GM23338 (cell line): ENCODE measurements at regions not wholly inside any gene's neighbourhood (a gene's known extent, or its start where the extent isn't known, plus 50 kb on each side); places are given as distances from the start of the nearest gene placed in this dataset.

Source experiments
- ATAC-seq: fragments of 200-7000 bp; cut with Tn5 transposase; 3 replicates; pipeline ENCODE4 v1.9.1; 2020
- DNase-seq: peaks from one replicate; pipeline ENCODE4 v3.0.0-alpha.2; 2015; ENCODE audit warnings: low spot score
- H2AFZ ChIP-seq: fragments of 200-600 bp; sonication (generic); 2 replicates; pipeline ENCODE4 v1.8.0; 2016; ENCODE audit warnings: antibody characterized with exemption, mild to moderate bottlenecking, moderate library complexity
- H3F3A ChIP-seq: fragments of 200-600 bp; sonication (generic); replicated peaks from 2 replicates; pipeline ENCODE4 v1.8.0; 2017; ENCODE audit warnings: antibody characterized with exemption, mixed run types, low read depth
- H3K27ac ChIP-seq: fragments of 200-600 bp; sonication (generic); 2 replicates; pipeline ENCODE4 v1.6.1; 2016; ENCODE audit warnings: low read depth
- H3K27me3 ChIP-seq: fragments of 200-600 bp; sonication (generic); 2 replicates; pipeline ENCODE4 v1.8.0; 2016; ENCODE audit warnings: mild to moderate bottlenecking, mixed run types, moderate library complexity; ENCODE audit not compliant: insufficient read depth
- H3K36me3 ChIP-seq: fragments of 200-600 bp; sonication (generic); 2 replicates; pipeline ENCODE4 v1.8.0; 2016; ENCODE audit warnings: mild to moderate bottlenecking; ENCODE audit not compliant: insufficient read depth
- H3K4me1 ChIP-seq: fragments of 200-600 bp; sonication (generic); 2 replicates; pipeline ENCODE4 v1.8.0; 2016; ENCODE audit warnings: mild to moderate bottlenecking, moderate library complexity; ENCODE audit not compliant: insufficient read depth
- H3K4me2 ChIP-seq: fragments of 200-600 bp; sonication (generic); 2 replicates; pipeline ENCODE4 v1.7.1; 2017; ENCODE audit warnings: mixed run types
- H3K4me3 ChIP-seq: fragments of 200-600 bp; sonication (generic); 2 replicates; pipeline ENCODE4 v1.6.1; 2016; ENCODE audit warnings: mixed run types
- H3K79me2 ChIP-seq: fragments of 200-600 bp; sonication (generic); replicated peaks from 2 replicates; pipeline ENCODE4 v1.8.0; 2017; ENCODE audit warnings: mild to moderate bottlenecking; ENCODE audit not compliant: insufficient read depth
- H3K9me2 ChIP-seq: fragments of 200-600 bp; sonication (generic); 2 replicates; pipeline ENCODE4 v1.8.0; 2017; ENCODE audit not compliant: insufficient read depth
- H4K20me1 ChIP-seq: fragments of 200-600 bp; sonication (generic); replicated peaks from 2 replicates; pipeline ENCODE4 v1.8.0; 2017; ENCODE audit warnings: mild to moderate bottlenecking; ENCODE audit not compliant: insufficient read depth
- H3K27ac Mint-ChIP-seq: 2 replicates; pipeline ENCODE4 v1.8.0; 2020; ENCODE audit warnings: inconsistent platforms, mild to moderate bottlenecking, moderate library complexity, mixed read lengths
- H3K27me3 Mint-ChIP-seq: 3 replicates; pipeline ENCODE4 v1.8.0; 2022; ENCODE audit warnings: low read depth, mild to moderate bottlenecking, moderate library complexity, mixed read lengths, inconsistent platforms; ENCODE audit not compliant: insufficient read depth, poor library complexity
- H3K36me3 Mint-ChIP-seq: 3 replicates; pipeline ENCODE4 v1.8.0; 2021; ENCODE audit warnings: low read depth, mild to moderate bottlenecking, inconsistent platforms, moderate library complexity, mixed read lengths
- H3K4me1 Mint-ChIP-seq: 3 replicates; pipeline ENCODE4 v1.8.0; 2020; ENCODE audit warnings: mild to moderate bottlenecking, inconsistent platforms, mixed read lengths
- H3K4me3 Mint-ChIP-seq: 3 replicates; pipeline ENCODE4 v1.8.0; 2021; ENCODE audit warnings: moderate library complexity, mild to moderate bottlenecking, inconsistent platforms, mixed read lengths
- H3K9me3 Mint-ChIP-seq: 3 replicates; pipeline ENCODE4 v1.8.0; 2020; ENCODE audit warnings: moderate library complexity, mild to moderate bottlenecking, inconsistent platforms, mixed read lengths
- EZH2 ChIP-seq: fragments of 200-600 bp; sonication (generic); IDR thresholded peaks from one replicate; pipeline ENCODE4 v1.8.0; 2017; ENCODE audit warnings: antibody characterized with exemption, mild to moderate bottlenecking, low read depth; ENCODE audit not compliant: unreplicated experiment
- EZH2phosphoT487 ChIP-seq: fragments of 200-600 bp; sonication (generic); IDR thresholded peaks from one replicate; pipeline ENCODE4 v1.8.1; 2018; ENCODE audit warnings: antibody characterized with exemption; ENCODE audit not compliant: unreplicated experiment
- JUNB ChIP-seq: IDR thresholded peaks from one replicate; pipeline ENCODE4 v1.6.1; 2016; ENCODE audit warnings: antibody characterized with exemption; ENCODE audit not compliant: unreplicated experiment
- NANOG ChIP-seq: IDR thresholded peaks from 2 replicates; pipeline ENCODE4 v1.6.1; 2016; ENCODE audit warnings: antibody characterized with exemption, borderline replicate concordance
- POLR2AphosphoS5 ChIP-seq: IDR thresholded peaks from 2 replicates; pipeline ENCODE4 v1.6.1; 2016; ENCODE audit warnings: antibody characterized with exemption, low read depth
- REST ChIP-seq: IDR thresholded peaks from one replicate; pipeline ENCODE4 v1.6.1; 2018; ENCODE audit warnings: antibody characterized with exemption; ENCODE audit not compliant: unreplicated experiment
- STAT1 ChIP-seq: IDR thresholded peaks from one replicate; pipeline ENCODE4 v1.6.1; 2016; ENCODE audit warnings: antibody characterized with exemption; ENCODE audit not compliant: unreplicated experiment
- TF ChIP-seq, protein P1 (sequence below): IDR thresholded peaks from 2 replicates; pipeline ENCODE4 v1.6.1; 2016; ENCODE audit warnings: antibody characterized with exemption
- TF ChIP-seq, protein P2 (sequence below): fragments of 250-450 bp; sonication (Bioruptor Pico); IDR thresholded peaks from 2 replicates; pipeline ENCODE4 v1.5.0; 2020; ENCODE audit warnings: mild to moderate bottlenecking, moderate library complexity

DNA sequence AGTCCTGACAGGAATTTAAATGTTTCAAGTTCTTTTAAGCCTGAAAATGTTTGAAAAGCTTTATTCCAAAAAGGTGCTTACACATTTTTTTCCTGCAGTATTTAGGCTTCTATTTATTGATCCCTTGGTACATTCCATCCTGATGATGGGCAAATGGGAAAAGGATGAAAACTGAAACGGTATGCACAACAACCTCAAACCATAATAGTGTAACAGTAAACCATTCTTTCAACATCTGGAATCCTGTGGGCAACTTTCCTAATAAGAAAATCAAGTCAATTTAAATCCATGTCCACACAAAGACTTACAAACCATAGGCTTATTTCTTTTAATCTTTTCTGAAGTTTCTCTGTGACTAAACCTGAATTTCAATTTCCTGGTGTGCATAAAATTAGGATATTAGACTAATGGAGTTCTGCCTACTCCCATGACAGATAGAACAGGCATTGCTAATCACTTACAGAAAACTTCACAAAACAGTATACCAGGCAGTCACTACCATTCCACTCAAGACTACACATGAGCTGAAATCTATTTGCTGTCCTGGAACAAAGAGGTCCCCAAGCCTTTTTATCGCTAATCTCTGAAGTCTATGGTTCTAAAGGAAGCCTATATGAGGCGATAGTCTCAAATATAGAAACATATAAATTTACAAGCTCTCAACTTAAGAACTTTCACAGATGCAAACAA is 103.3 kb downstream of the DLEU7 start (continued):
- no peak for TF ChIP-seq REST
- TF ChIP-seq EZH2, result no peak

GRCh38 chr13:50742353-50742752 is 101.1 kb downstream of the DLEU7 start:
- no peaks in the 10 kb centered on the region for H3K36me3 Mint-ChIP-seq
- no peaks in the 10 kb centered on the region for H3K4me1 Mint-ChIP-seq
- no peaks in the 10 kb centered on the region for H3K9me3 Mint-ChIP-seq
- Histone ChIP-seq H3K36me3 (no peaks in the 10 kb centered on the region), H3K9me2 (no peaks in the 10 kb centered on the region), H3K79me2 (no peaks in the 10 kb centered on the region), H3F3A (no peaks in the 10 kb centered on the region), H3K27me3 (no peaks in the 10 kb centered on the region), H3K27ac (no peak overlapping the region), H3K4me2 (no peak overlapping the region), H4K20me1 (no peaks in the 10 kb centered on the region), H2AFZ (no peak overlapping the region), H3K4me1 (no peaks in the 10 kb centered on the region), H3K4me3 (no peak overlapping the region)
- TF ChIP-seq POLR2AphosphoS5, result no peak
- TF ChIP-seq, protein P1, sequence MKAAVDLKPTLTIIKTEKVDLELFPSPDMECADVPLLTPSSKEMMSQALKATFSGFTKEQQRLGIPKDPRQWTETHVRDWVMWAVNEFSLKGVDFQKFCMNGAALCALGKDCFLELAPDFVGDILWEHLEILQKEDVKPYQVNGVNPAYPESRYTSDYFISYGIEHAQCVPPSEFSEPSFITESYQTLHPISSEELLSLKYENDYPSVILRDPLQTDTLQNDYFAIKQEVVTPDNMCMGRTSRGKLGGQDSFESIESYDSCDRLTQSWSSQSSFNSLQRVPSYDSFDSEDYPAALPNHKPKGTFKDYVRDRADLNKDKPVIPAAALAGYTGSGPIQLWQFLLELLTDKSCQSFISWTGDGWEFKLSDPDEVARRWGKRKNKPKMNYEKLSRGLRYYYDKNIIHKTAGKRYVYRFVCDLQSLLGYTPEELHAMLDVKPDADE, result no peak
- no peak for TF ChIP-seq EZH2phosphoT487
- no peak for TF ChIP-seq NANOG
- TF ChIP-seq EZH2, result no peak
- TF ChIP-seq, protein P2, sequence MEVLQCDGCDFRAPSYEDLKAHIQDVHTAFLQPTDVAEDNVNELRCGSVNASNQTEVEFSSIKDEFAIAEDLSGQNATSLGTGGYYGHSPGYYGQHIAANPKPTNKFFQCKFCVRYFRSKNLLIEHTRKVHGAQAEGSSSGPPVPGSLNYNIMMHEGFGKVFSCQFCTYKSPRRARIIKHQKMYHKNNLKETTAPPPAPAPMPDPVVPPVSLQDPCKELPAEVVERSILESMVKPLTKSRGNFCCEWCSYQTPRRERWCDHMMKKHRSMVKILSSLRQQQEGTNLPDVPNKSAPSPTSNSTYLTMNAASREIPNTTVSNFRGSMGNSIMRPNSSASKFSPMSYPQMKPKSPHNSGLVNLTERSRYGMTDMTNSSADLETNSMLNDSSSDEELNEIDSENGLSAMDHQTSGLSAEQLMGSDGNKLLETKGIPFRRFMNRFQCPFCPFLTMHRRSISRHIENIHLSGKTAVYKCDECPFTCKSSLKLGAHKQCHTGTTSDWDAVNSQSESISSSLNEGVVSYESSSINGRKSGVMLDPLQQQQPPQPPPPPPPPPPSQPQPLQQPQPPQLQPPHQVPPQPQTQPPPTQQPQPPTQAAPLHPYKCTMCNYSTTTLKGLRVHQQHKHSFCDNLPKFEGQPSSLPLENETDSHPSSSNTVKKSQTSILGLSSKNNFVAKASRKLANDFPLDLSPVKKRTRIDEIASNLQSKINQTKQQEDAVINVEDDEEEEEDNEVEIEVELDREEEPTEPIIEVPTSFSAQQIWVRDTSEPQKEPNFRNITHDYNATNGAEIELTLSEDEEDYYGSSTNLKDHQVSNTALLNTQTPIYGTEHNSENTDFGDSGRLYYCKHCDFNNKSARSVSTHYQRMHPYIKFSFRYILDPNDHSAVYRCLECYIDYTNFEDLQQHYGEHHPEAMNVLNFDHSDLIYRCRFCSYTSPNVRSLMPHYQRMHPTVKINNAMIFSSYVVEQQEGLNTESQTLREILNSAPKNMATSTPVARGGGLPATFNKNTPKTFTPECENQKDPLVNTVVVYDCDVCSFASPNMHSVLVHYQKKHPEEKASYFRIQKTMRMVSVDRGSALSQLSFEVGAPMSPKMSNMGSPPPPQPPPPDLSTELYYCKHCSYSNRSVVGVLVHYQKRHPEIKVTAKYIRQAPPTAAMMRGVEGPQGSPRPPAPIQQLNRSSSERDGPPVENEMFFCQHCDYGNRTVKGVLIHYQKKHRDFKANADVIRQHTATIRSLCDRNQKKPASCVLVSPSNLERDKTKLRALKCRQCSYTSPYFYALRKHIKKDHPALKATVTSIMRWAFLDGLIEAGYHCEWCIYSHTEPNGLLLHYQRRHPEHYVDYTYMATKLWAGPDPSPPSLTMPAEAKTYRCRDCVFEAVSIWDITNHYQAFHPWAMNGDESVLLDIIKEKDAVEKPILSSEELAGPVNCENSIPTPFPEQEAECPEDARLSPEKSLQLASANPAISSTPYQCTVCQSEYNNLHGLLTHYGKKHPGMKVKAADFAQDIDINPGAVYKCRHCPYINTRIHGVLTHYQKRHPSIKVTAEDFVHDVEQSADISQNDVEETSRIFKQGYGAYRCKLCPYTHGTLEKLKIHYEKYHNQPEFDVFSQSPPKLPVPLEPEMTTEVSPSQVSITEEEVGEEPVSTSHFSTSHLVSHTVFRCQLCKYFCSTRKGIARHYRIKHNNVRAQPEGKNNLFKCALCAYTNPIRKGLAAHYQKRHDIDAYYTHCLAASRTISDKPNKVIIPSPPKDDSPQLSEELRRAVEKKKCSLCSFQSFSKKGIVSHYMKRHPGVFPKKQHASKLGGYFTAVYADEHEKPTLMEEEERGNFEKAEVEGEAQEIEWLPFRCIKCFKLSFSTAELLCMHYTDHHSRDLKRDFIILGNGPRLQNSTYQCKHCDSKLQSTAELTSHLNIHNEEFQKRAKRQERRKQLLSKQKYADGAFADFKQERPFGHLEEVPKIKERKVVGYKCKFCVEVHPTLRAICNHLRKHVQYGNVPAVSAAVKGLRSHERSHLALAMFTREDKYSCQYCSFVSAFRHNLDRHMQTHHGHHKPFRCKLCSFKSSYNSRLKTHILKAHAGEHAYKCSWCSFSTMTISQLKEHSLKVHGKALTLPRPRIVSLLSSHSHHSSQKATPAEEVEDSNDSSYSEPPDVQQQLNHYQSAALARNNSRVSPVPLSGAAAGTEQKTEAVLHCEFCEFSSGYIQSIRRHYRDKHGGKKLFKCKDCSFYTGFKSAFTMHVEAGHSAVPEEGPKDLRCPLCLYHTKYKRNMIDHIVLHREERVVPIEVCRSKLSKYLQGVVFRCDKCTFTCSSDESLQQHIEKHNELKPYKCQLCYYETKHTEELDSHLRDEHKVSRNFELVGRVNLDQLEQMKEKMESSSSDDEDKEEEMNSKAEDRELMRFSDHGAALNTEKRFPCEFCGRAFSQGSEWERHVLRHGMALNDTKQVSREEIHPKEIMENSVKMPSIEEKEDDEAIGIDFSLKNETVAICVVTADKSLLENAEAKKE, result no peak
- TF ChIP-seq STAT1, result no peak
- no peak for TF ChIP-seq JUNB
- no peak overlapping the region for H3K27ac Mint-ChIP-seq
- DNase-seq (no peak), ATAC-seq (no peak)
- H3K27me3 Mint-ChIP-seq, result no peaks in the 10 kb centered on the region
- H3K4me3 Mint-ChIP-seq, result no peak overlapping the region
